Muscle of leg (tissue), 3 donors: ENCODE measurements at regions not wholly inside any gene's neighbourhood (a gene's known extent, or its start where the extent isn't known, plus 50 kb on each side); places are given as distances from the start of the nearest gene placed in this dataset.
A peak's percentile ranks its signal among the peaks of the same experiment; 100 is the strongest.

ENCODE experiments used
- DNase-seq: peaks from one replicate; pipeline ENCODE4 v3.0.0; 2013
- H3K27ac ChIP-seq: one replicate; pipeline ENCODE4 v1.5.1; 2013; ENCODE audit warnings: mild to moderate bottlenecking, low read length, control low read depth
- H3K27me3 ChIP-seq: one replicate; pipeline ENCODE4 v1.6.1; 2013; ENCODE audit warnings: low read length; ENCODE audit not compliant: control insufficient read depth, insufficient read depth
- H3K36me3 ChIP-seq: one replicate; pipeline ENCODE4 v1.6.1; 2013; ENCODE audit warnings: low read length; ENCODE audit not compliant: control insufficient read depth, insufficient read depth
- H3K4me1 ChIP-seq: one replicate; pipeline ENCODE4 v1.6.1; 2013; ENCODE audit warnings: low read length; ENCODE audit not compliant: control insufficient read depth, insufficient read depth
- H3K4me3 ChIP-seq: one replicate; pipeline ENCODE4 v1.5.1; 2013; ENCODE audit warnings: low read length, control low read depth
- H3K9me3 ChIP-seq: replicated peaks from 2 replicates; pipeline ENCODE4 v1.6.1; 2013; ENCODE audit warnings: low read depth, low read length; ENCODE audit not compliant: control insufficient read depth
- WGBS: methylation state at CpG from one replicate; pipeline ENCODE4 v1.1.5; 2013; ENCODE audit warnings: missing lambda C conversion rate; ENCODE audit not compliant: insufficient coverage; 5-methylcytosine and 5-hydroxymethylcytosine counted together

DNA sequence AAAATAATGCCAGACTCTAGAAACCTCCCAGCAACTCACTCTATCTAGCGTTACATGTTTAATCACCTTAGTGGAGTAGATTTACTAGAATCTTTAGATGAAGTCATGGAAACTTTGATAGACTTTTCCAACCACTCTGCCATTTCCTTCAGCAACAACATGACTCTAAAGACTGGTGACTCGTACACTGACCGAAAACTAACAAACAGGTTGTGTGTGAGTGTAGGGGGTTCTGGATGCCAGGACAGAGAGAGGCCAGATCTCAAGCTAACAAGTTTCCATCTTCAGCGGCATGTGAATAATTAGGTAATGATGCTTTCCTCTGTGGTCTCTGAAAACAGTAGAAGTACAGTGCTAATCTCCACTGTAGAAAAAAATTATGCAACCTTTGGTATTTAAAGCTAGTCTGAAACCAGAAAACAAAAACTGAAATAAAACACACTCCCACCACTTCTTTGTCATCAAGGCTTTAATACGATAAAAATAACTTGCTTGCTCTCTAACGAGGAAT is 286.4 kb downstream of the PRDM5 start:
- WGBS: 95% methylated on average over 2 of the region's 6 CpGs
- DNase-seq: no peak
- no peaks in the 10 kb centered on the region for H3K27me3 ChIP-seq
- H3K36me3 ChIP-seq: no peaks in the 10 kb centered on the region
- no peak overlapping the region for H3K4me3 ChIP-seq
- H3K4me1 ChIP-seq: no peaks in the 10 kb centered on the region
- H3K9me3 ChIP-seq: no peaks in the 10 kb centered on the region
- H3K27ac ChIP-seq: no peak overlapping the region

DNA sequence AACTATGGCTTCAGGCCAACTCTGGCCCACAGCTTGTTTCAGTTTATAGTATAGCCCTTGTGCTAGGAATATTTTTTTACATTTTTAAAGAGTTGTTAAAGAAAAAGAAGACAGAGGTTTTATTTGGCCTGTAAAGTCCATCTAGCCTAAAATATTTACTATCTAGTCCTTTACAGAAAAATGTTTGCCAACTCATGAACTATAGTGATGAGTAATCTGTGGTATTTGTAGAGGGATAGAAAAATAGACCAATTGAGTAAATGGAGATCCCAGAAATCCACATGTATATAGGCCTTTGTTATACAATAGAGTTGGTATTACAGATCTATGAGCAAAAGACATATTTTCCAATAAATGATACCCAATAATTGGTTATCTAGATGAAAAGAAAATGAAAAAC is 288.7 kb downstream of the PRDM5 start:
- H3K27ac ChIP-seq: no peak overlapping the region
- H3K4me3 ChIP-seq: no peak overlapping the region
- H3K36me3 ChIP-seq: no peaks in the 10 kb centered on the region
- no peaks in the 10 kb centered on the region for H3K9me3 ChIP-seq
- no peaks in the 10 kb centered on the region for H3K27me3 ChIP-seq
- peak; percentile 4 for DNase-seq
- no peaks in the 10 kb centered on the region for H3K4me1 ChIP-seq

DNA sequence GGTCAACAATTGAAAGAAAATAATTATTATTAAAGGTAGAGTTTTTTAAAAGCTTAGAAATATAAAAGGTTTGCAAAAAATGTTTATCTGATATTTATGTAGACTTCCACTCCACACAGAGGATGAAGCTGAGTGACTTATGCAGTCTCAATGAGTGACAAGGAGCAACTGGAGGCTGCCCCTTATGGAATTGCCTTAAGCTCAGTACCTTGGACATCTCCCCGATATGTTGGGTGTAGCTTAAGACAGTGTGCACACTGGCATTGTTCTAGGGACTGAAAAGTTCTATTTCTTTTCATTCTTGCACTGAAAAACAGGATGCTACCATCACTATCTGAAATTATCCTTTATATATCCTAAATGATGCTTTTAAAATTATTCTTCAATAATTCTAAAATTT is 292.1 kb downstream of the PRDM5 start:
- no peak overlapping the region for H3K27ac ChIP-seq
- H3K4me3 ChIP-seq: no peak overlapping the region
- no peaks in the 10 kb centered on the region for H3K27me3 ChIP-seq
- no peaks in the 10 kb centered on the region for H3K4me1 ChIP-seq
- H3K36me3 ChIP-seq: no peaks in the 10 kb centered on the region
- WGBS: no CpG with 5 or more reads among the region's 1 CpG
- H3K9me3 ChIP-seq: no peaks in the 10 kb centered on the region
- DNase-seq: peak; percentile 52

DNA sequence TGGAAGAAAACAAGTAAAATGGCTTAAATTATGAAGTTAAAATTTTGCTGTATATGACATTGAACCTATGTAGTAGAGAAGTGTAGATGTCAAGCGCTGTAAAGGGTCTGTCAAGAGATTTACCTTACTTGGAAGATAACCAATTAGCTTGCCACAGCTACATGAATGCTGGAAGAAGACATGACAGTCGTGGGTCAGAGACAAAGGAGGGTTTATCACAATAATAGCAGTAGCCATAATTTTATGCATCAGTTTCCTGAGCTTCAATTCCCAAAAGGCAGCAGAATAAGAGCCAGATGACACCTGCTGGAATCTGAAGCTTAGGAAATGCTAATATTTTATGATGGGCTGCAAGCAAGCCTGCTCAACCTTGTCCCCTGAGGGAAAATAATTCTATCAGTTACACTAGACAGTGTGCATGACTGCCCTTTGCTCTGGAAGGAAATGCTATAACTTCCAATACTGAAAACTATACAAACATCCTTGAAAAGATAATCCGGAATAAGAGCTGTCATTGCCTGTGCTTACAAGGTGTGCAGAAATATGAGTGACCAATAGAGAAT is 292.9 kb downstream of the PRDM5 start:
- H3K4me3 ChIP-seq: no peak overlapping the region
- no peak for DNase-seq
- no peaks in the 10 kb centered on the region for H3K9me3 ChIP-seq
- H3K36me3 ChIP-seq: no peaks in the 10 kb centered on the region
- no peak overlapping the region for H3K27ac ChIP-seq
- no peaks in the 10 kb centered on the region for H3K4me1 ChIP-seq
- no CpG with 5 or more reads among the region's 3 CpGs for WGBS
- no peaks in the 10 kb centered on the region for H3K27me3 ChIP-seq

DNA sequence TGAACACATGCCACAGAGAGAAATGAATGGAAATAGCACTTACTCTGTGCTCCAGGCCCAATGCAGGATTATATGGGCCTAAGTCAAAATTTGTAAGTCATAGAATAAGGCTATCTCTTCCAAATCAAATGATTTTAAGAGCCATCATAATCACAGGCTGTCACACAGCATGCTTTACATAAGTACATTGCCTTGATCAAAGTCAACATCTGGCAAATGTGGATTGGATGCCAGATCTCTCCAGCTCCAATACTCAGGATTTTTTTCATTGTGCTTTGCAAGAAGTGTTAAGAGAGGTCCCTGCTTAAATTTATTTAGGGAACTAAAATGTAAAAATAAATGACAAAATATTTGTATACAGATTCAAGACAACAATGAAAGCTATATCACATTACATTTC is 299.9 kb downstream of the PRDM5 start:
- H3K27ac ChIP-seq: no peak overlapping the region
- peak; percentile 17 for DNase-seq
- no peaks in the 10 kb centered on the region for H3K36me3 ChIP-seq
- H3K4me1 ChIP-seq: no peaks in the 10 kb centered on the region
- H3K4me3 ChIP-seq: no peak overlapping the region
- H3K27me3 ChIP-seq: no peaks in the 10 kb centered on the region
- no peaks in the 10 kb centered on the region for H3K9me3 ChIP-seq

DNA sequence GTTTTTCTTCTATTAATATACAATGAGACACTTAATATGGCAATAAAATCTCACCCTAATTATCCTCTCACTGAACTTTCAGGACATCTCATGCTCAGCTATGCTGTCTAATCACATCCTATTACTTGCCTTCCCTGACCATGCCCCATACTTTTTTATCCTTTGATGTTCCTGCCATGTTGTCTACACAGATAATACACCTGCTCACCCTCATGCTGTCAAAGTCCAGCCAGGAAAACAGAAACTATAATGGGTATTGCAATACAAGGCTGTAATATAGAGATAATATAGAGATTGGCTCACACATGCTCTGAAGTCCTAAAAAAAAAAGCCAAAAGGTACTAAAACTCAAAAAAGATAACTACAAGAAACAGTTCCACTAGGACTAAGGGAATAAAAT is 305.4 kb downstream of the PRDM5 start:
- Histone ChIP-seq H3K4me1 (no peaks in the 10 kb centered on the region), H3K36me3 (no peaks in the 10 kb centered on the region), H3K4me3 (no peak overlapping the region), H3K27me3 (no peaks in the 10 kb centered on the region), H3K9me3 (no peaks in the 10 kb centered on the region), H3K27ac (no peak overlapping the region)
- DNase-seq: no peak

DNA sequence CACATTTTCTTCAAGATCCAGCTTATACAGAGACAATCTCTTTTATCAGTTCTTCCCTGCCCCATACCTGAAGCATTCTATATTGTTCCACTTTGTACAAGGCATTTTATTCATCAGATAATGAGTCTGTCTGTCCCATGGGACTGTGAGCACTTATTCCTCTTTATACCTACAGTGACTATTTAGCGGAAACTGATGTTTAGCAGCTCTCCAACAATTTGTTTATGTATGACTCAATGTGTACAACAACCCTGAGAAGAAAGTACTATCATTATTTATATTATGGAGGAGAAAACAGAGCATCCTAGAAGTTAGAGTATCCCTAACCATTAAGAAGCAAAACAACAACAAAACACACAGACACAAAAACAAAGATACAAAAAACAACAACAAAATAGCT is 306.5 kb downstream of the PRDM5 start:
- no peaks in the 10 kb centered on the region for H3K4me1 ChIP-seq
- no peak overlapping the region for H3K4me3 ChIP-seq
- peak; percentile 21 for DNase-seq
- no peaks in the 10 kb centered on the region for H3K36me3 ChIP-seq
- no CpG with 5 or more reads among the region's 1 CpG for WGBS
- no peak overlapping the region for H3K27ac ChIP-seq
- H3K9me3 ChIP-seq: no peaks in the 10 kb centered on the region
- no peaks in the 10 kb centered on the region for H3K27me3 ChIP-seq

DNA sequence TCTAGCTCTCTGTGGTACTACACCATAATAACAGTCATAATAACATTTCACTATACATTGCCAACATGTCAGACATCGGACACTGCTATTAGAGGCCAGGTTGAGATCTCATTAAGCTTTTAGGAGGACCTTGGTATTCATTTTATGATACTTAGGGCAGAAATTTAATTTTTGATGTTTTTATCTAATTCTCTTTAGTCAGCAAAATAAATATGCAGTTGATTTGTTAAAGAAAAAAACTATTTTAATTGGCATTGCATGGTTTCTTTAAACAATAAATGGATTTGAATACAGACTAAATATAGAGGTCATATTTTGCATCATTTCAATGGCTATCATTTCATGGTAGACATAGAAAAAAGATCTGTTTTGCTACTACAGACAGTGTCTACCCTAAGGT is 308.7 kb downstream of the PRDM5 start:
- H3K36me3 ChIP-seq: no peaks in the 10 kb centered on the region
- no peak overlapping the region for H3K27ac ChIP-seq
- no peaks in the 10 kb centered on the region for H3K9me3 ChIP-seq
- no CpG with 5 or more reads among the region's 1 CpG for WGBS
- no peaks in the 10 kb centered on the region for H3K27me3 ChIP-seq
- H3K4me1 ChIP-seq: no peaks in the 10 kb centered on the region
- no peak for DNase-seq
- no peak overlapping the region for H3K4me3 ChIP-seq

DNA sequence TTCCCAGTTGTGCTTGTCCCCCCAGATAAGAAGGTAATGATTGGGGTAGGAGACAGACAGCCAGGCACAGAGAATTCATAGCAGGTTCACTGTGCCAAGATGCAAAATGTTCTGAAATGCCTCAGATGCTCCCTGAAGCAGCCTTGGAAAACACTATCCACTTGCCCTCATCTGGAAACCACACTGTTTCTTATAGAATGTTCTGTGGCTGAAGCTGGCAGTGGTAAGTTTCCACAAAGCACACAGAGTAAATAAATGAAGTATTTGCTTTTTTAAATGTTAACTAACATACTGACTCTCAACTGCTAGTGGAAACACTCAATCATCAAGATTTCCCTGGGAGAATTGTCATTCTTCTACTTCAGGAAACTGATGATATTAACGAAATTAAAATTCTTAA is 311.4 kb downstream of the PRDM5 start:
- no peak overlapping the region for H3K4me3 ChIP-seq
- no peak overlapping the region for H3K27ac ChIP-seq
- no peaks in the 10 kb centered on the region for H3K27me3 ChIP-seq
- no CpG with 5 or more reads among the region's 1 CpG for WGBS
- no peaks in the 10 kb centered on the region for H3K36me3 ChIP-seq
- no peak for DNase-seq
- H3K4me1 ChIP-seq: no peaks in the 10 kb centered on the region
- H3K9me3 ChIP-seq: no peaks in the 10 kb centered on the region

DNA sequence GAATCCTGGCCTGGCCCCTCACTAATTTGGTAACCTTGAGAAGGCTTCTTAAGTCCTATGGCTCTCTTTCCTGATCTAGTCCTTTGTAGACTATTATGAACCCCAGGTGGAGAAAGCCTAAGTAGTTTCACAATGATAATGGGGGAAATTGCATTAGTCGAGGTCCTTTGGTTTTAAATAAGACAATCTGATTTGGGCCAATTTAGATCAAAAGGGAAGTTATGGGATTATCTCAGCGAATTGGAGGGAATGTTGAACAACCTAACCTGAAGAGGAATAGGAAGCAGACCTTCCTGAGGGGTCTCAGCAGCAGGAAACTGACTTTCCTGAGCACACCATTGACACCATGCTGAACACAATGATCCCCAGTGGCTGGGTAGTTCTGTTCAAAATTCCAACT is 331.5 kb downstream of the PRDM5 start:
- 80% methylated on average over 2 of the region's 2 CpGs for WGBS
- DNase-seq: no peak
- Histone ChIP-seq H3K36me3 (no peaks in the 10 kb centered on the region), H3K27me3 (no peaks in the 10 kb centered on the region), H3K27ac (no peak overlapping the region), H3K4me3 (no peak overlapping the region), H3K4me1 (no peaks in the 10 kb centered on the region), H3K9me3 (no peaks in the 10 kb centered on the region)

DNA sequence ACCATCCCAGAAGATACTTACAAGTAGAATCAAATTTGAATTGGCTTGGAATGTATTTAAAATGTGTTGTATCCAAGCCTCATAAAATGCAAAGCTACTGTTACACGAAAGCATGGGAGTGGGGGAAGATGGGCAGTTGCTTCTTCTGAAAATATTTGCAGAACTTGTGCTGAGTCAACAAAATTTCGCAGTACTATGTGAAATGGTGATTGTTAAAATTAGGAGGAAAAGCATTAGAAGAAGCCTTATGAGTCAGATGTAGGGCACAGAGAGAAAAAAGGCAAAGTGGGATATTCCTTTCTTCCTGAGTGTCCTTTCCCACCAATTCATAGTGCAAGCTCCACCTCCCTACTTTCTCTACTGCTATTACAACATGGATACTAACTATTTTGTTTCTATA is 332.7 kb downstream of the PRDM5 start:
- Histone ChIP-seq H3K4me1 (no peaks in the 10 kb centered on the region), H3K36me3 (no peaks in the 10 kb centered on the region), H3K27ac (no peak overlapping the region), H3K4me3 (no peak overlapping the region), H3K27me3 (no peaks in the 10 kb centered on the region), H3K9me3 (no peaks in the 10 kb centered on the region)
- no peak for DNase-seq
- 78% methylated on average over 1 of the region's 2 CpGs for WGBS
